Common myeloid progenitor, CD34-positive (primary cell): ENCODE measurements at regions not wholly inside any gene's neighbourhood (a gene's known extent, or its start where the extent isn't known, plus 50 kb on each side); places are given as distances from the start of the nearest gene placed in this dataset.

ENCODE experiments used
- CTCF ChIA-PET: fragments of 350-600 bp; sonication (Branson Sonifier 250); formaldehyde crosslinking; loops from one replicate; lab custom pipeline; 2021; ENCODE audit warnings: antibody characterized with exemption; lab: Charles Lee
- POLR2A ChIA-PET: fragments of 350-600 bp; sonication (Branson Sonifier 250); formaldehyde crosslinking; loops from one replicate; lab custom pipeline; 2021; ENCODE audit warnings: antibody characterized with exemption; lab: Charles Lee
- DNase-seq, 3 donors: peaks; one replicate each; pipeline versions ENCODE4 v3.0.0 to v3.0.0-alpha.2; 2013
- H3K27ac ChIP-seq, 2 experiments: 1 replicate in 1 of 2; 2 replicates in 1 of 2; pipeline ENCODE4 v1.7.0; 2013; ENCODE audit warnings: inconsistent platforms in 2 of 2, low read length in 2 of 2, mild to moderate bottlenecking in 2 of 2, low read depth in 1 of 2, moderate library complexity in 1 of 2; ENCODE audit not compliant: severe bottlenecking in 2 of 2, insufficient read depth in 1 of 2, poor library complexity in 1 of 2
- H3K27me3 ChIP-seq, 5 experiments: replicated peaks in 2 of 5; 1 replicate in 3 of 5; 2 replicates in 2 of 5; pipeline versions ENCODE4 v1.6.1 to v1.7.0; 2013; ENCODE audit warnings: low read length in 4 of 5, mild to moderate bottlenecking in 2 of 5, moderate library complexity in 2 of 5, inconsistent platforms in 1 of 5; ENCODE audit not compliant: insufficient read depth in 5 of 5, control insufficient read depth in 4 of 5
- H3K36me3 ChIP-seq, 4 experiments: 1 replicate in 2 of 4; 2 replicates in 2 of 4; pipeline versions ENCODE4 v1.6.1 to v1.7.0; 2013; ENCODE audit warnings: low read length in 3 of 4, control low read depth in 1 of 4, mild to moderate bottlenecking in 1 of 4; ENCODE audit not compliant: control insufficient read depth in 4 of 4, insufficient read depth in 4 of 4
- H3K4me1 ChIP-seq, 4 experiments: 1 replicate in 3 of 4; 2 replicates in 1 of 4; pipeline versions ENCODE4 v1.6.1 to v1.7.1; 2013; ENCODE audit warnings: low read length in 3 of 4, mild to moderate bottlenecking in 3 of 4, control low read depth in 1 of 4, inconsistent platforms in 1 of 4, moderate library complexity in 1 of 4; ENCODE audit not compliant: control insufficient read depth in 4 of 4, insufficient read depth in 4 of 4; ENCODE audit errors: control extremely low read depth in 1 of 4
- H3K4me3 ChIP-seq, 7 experiments: 1 replicate in 4 of 7; 2 replicates in 3 of 7; pipeline versions ENCODE4 v1.5.1 to v1.7.0; 2013; ENCODE audit warnings: mild to moderate bottlenecking in 7 of 7, low read length in 6 of 7, moderate library complexity in 6 of 7, inconsistent platforms in 2 of 7, low read depth in 2 of 7, control low read depth in 1 of 7; ENCODE audit not compliant: insufficient read depth in 4 of 7, control insufficient read depth in 1 of 7; ENCODE audit errors: extremely low read depth in 1 of 7
- H3K9me3 ChIP-seq, 5 experiments: 1 replicate in 4 of 5; 2 replicates in 1 of 5; pipeline versions ENCODE4 v1.6.1 to v1.7.1; 2013; ENCODE audit warnings: low read length in 4 of 5, mild to moderate bottlenecking in 2 of 5, inconsistent platforms in 1 of 5, low read depth in 1 of 5, moderate library complexity in 1 of 5; ENCODE audit not compliant: control insufficient read depth in 4 of 5, insufficient read depth in 2 of 5; ENCODE audit errors: control extremely low read depth in 1 of 5
- WGBS: methylation state at CpG from one replicate; pipeline ENCODE4 v1.1.5; 2013; ENCODE audit not compliant: insufficient coverage; 5-methylcytosine and 5-hydroxymethylcytosine counted together

DNA sequence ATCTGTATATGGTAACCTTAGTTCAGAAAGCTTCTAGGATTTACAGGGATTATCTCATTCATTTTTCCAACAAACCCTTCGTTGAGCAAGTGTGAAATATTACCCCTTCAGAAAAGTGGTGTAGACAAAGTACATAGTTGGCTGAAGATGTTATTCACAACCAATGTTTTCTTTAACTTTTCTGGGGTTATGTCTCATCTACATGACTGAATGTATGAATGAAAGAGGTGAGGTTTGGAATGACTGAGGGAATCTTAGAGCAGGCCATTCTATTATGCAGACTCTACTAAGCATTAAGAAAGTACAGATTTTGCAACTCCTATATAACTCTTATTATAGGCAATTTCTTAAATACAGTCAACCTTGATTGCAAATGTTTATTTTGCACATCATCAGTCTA is 167.2 kb downstream of the NDFIP2 start:
- peaks cover 0 to 7% (median 0%) of the 10 kb centered on the region in 4 experiments for H3K4me1 ChIP-seq
- no CpG with 5 or more reads among the region's 1 CpG for WGBS
- no peaks in the 10 kb centered on the region for H3K36me3 ChIP-seq
- H3K27ac ChIP-seq = no peak overlapping the region
- no peak overlapping the region for H3K4me3 ChIP-seq
- no peaks in the 10 kb centered on the region for H3K27me3 ChIP-seq
- ChIA-PET CTCF (no interaction called here), POLR2A (no interaction called here)
- no peaks in the 10 kb centered on the region for H3K9me3 ChIP-seq
- DNase-seq = no peak

DNA sequence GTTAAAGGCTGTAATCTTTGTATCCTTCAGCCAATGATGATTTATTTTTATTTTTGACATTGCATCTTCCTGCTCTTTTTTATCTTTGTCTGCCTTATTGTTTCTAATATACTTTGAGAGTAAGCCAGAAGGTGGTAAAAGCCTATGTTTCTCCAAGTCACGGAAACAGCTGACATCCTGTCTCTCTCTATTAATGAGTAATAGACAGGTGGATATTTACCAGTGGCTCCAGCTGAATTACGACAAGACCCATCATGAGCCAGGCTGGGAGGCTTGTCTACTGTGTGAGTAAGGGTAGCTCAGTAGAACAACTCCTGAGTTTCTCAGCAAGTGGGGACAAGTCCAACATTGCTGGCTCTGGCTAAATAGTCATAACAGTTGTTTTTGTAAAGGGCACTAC is 166.6 kb downstream of the NDFIP2 start:
- Histone ChIP-seq H3K36me3 (no peaks in the 10 kb centered on the region), H3K27me3 (no peaks in the 10 kb centered on the region), H3K9me3 (no peaks in the 10 kb centered on the region), H3K27ac (no peak overlapping the region), H3K4me1 (peaks cover 0 to 7% (median 0%) of the 10 kb centered on the region in 4 experiments), H3K4me3 (no peak overlapping the region)
- 44% methylated on average over 2 of the region's 2 CpGs for WGBS
- CTCF ChIA-PET = interaction anchor here (1.5 kb wide), 1 partner anchor 16 kb away, joined by 5 read pairs; no protein-coding TSS in a partner anchor
- POLR2A ChIA-PET = no interaction called here
- peak; percentile 16 to 88 (median 71) for DNase-seq

DNA sequence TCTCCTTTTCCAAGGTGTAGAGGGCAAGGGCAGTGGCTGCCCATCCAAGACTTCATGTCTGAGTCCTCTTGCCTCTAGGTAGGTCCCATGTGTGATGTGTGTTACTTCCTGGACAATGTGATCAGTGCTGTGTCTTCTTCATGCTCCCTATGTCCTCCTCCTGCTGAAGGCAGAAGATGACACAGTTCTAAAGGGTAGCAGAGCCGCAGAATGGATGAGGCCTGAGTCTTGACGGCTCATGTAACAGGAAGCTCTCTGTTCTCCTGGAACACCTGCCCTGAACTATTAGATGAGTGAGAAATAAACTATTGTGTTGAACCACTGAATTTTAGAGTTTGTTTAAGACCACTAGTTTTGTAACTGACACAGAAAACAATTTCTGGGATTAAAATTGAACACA is 165.9 kb downstream of the NDFIP2 start:
- Histone ChIP-seq H3K4me1 (peaks cover 0 to 7% (median 0%) of the 10 kb centered on the region in 4 experiments), H3K9me3 (no peaks in the 10 kb centered on the region), H3K4me3 (no peak overlapping the region), H3K36me3 (no peaks in the 10 kb centered on the region), H3K27me3 (no peaks in the 10 kb centered on the region), H3K27ac (no peak overlapping the region)
- CTCF ChIA-PET = interaction anchor here (1.5 kb wide), 1 partner anchor 16 kb away, joined by 5 read pairs; no protein-coding TSS in a partner anchor
- POLR2A ChIA-PET = no interaction called here
- DNase-seq = peak in 1 of 3 donors; percentile 13
- WGBS = 100% methylated on average over 2 of the region's 2 CpGs

DNA sequence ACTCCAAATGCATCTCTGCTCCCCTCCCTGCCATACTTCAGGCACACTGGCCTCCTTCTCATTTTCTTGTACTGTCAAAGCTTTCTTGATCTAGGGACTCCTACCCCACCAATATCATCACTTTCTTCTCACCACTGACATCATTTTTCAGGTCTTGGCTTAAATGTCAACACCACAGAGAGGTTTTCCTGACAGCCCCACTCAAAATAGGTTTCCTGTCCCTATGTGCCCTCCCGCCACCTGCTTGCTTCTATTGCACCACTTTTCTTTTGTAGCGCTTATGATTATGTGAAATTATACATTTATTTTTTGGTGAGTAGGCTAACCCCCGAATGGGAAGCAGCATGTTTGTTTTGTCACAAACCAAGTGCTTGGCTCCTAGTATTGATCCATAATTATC is 164.6 kb downstream of the NDFIP2 start:
- peak in 1 of 3 donors; percentile 5 for DNase-seq
- Histone ChIP-seq H3K4me3 (no peak overlapping the region), H3K36me3 (no peaks in the 10 kb centered on the region), H3K27ac (no peak overlapping the region), H3K9me3 (no peaks in the 10 kb centered on the region), H3K4me1 (peaks cover 0 to 7% (median 0%) of the 10 kb centered on the region in 4 experiments), H3K27me3 (no peaks in the 10 kb centered on the region)
- no CpG with 5 or more reads among the region's 3 CpGs for WGBS
- POLR2A ChIA-PET = no interaction called here
- CTCF ChIA-PET = no interaction called here

DNA sequence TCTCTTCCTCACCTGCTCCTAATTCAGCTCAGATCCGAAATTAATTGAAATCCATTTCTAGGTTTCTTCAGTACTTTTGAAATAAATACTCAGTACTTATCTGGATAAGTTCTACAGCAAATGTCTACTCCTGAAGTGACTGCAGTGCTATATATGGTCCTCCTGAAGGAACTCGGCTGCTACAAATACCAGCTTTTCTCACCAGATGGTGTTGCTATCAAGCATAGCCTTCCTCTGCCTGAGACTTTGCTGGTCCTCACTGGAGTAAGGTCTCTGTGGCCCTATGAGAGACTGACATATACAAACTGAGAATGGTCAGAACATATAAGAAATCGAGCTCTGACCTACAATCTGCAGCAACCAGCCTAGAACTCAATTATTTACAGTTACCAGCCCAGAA is 161.6 kb downstream of the NDFIP2 start:
- H3K4me3 ChIP-seq = no peak overlapping the region
- peaks cover 0 to 7% (median 0%) of the 10 kb centered on the region in 4 experiments for H3K4me1 ChIP-seq
- H3K9me3 ChIP-seq = no peaks in the 10 kb centered on the region
- H3K27me3 ChIP-seq = no peaks in the 10 kb centered on the region
- ChIA-PET CTCF (interaction anchor here (0.9 to 1.1 kb wide), 2 partner anchors 20 to 23 kb away, joined by 3 to 4 read pairs; no protein-coding TSS in a partner anchor), POLR2A (no interaction called here)
- no peak for DNase-seq
- H3K36me3 ChIP-seq = no peaks in the 10 kb centered on the region
- no peak overlapping the region for H3K27ac ChIP-seq
- WGBS = 100% methylated on average over 2 of the region's 3 CpGs

DNA sequence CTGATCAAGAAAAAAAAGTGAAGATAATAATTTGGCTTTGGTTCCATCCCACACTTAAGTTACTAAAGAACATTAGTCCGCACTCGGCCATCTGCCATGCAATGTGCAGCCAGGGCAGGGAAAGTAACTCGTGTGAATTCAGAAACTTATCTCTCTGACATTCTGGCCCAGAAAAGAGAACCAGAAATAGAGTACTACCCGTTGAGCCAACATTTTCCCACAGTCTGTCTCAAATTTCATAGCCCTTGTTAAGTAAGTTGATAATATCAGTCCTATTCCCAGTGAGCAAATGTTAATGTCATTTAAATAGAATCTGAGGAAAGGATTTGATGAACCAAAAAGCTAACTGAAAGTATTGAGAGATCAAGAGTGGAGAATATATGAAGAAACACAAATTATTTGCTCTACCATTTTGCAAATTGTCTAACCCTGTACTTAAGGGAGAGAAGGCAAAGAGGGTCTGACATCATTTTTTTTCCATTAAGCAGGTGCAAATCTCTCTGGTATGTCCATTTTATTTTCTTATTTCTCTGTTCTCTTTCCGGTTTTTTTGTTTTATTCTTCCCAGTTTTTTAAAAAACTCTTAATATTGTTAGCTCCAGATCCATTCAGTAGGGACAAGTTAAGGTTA is 156.3 kb downstream of the NDFIP2 start:
- no peak for DNase-seq
- POLR2A ChIA-PET = interaction anchor here (0.7 kb wide), 1 partner anchor 36 kb away, joined by 3 read pairs; no protein-coding TSS in a partner anchor
- no peaks in the 10 kb centered on the region for H3K27me3 ChIP-seq
- H3K9me3 ChIP-seq = no peaks in the 10 kb centered on the region
- no peak overlapping the region for H3K27ac ChIP-seq
- CTCF ChIA-PET = no interaction called here
- no peaks in the 10 kb centered on the region for H3K4me1 ChIP-seq
- H3K36me3 ChIP-seq = no peaks in the 10 kb centered on the region
- WGBS = no CpG with 5 or more reads among the region's 5 CpGs
- H3K4me3 ChIP-seq = no peak overlapping the region

DNA sequence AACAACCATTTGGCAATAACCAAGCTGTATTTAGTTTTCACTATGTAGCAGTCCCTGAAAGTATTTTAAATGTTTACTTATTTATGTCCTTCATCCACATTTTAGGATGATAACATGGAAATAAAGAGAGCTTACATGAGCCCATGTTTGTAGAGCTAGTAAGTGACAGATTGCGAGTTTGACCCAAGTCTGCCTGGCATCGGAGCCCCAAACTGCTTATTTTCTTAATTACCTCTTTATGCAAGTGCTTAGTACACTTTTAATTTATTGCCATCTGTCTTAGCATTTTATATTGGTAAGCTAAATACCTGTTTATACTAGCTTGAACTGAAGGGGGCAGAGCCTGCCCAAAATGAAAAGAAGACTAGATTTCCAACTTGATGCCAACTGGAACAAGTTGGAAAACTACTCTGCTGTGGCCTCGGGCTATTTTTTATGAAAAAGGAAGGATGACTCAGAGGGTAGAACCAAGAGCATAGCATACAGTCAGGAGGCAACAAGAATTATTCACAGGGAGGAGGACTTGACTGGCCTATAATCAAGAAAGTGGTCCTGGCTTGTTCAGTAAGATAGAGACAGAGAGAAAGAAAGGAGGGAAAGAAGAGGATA is 150.2 kb downstream of the NDFIP2 start:
- 63% methylated on average over 1 of the region's 3 CpGs for WGBS
- POLR2A ChIA-PET = no interaction called here

More for the DNA sequence above, 150.2 kb downstream of the NDFIP2 start:
- H3K4me3 ChIP-seq = no peak overlapping the region
- H3K36me3 ChIP-seq = no peaks in the 10 kb centered on the region
- no peaks in the 10 kb centered on the region for H3K4me1 ChIP-seq
- H3K9me3 ChIP-seq = no peaks in the 10 kb centered on the region
- no peaks in the 10 kb centered on the region for H3K27me3 ChIP-seq
- no peak for DNase-seq
- CTCF ChIA-PET = no interaction called here
- no peak overlapping the region for H3K27ac ChIP-seq
